H54 (cell line): ENCODE measurements at regions not wholly inside any gene's neighbourhood (a gene's known extent, or its start where the extent isn't known, plus 50 kb on each side); places are given as distances from the start of the nearest gene placed in this dataset.

ENCODE experiments used
- DNase-seq: peaks from one replicate; pipeline ENCODE4 v3.0.0; 2011; ENCODE audit warnings: low spot score, mixed read lengths; ENCODE audit not compliant: insufficient read length
- FAIRE-seq: peaks from 3 replicates; lab custom pipeline; 2011; peaks lifted over from hg19 to GRCh38; lab: Jason Lieb, UNC
- POLR2A ChIP-seq: IDR thresholded peaks from 2 replicates; pipeline ENCODE4 v1.6.1; 2011; ENCODE audit warnings: low read depth, mild to moderate bottlenecking, low read length

DNA sequence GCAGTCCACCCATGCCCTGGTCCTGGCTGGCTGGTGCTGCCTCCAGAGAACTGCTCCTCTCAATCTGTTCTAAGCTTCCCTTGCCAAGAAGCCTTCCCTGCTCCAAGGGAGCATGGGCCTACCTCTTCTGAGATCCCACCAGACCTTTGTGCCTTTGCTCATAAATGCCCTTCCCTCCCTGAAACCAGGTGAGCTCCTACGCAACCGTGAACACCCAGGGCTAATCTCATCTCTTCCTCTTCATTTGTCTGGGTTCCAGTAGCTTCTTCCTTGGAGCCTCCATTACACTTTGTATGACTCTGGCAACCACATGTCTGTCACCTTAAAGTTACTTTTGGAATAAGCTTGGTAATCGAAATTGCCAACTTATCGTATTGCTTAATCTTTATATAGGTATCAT lies 270.6 kb downstream of the PBX3 start:
- no peak for FAIRE-seq
- no peak for TF ChIP-seq POLR2A
- no peak for DNase-seq

DNA sequence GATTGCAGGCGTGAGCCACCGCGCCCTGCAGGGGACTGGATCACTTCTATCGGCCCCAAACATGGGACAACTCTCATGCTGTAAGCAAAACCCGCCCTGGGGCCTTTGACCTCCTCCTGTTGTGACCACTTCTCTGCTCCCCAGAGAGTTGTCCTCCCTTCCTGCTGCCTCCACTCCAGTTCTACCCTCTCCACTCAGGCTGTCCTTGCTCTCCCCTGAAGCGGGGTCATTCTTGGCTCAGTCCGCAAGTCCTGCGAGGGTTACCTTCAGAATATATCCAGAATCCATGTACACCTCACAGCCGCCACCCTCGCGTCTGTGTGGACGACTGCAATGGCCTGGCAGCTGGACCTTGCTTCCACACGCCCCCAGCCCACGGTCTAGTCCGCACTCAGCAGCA lies 273.7 kb downstream of the PBX3 start:
- FAIRE-seq (no peak), DNase-seq (no peak)
- no peak for TF ChIP-seq POLR2A

DNA sequence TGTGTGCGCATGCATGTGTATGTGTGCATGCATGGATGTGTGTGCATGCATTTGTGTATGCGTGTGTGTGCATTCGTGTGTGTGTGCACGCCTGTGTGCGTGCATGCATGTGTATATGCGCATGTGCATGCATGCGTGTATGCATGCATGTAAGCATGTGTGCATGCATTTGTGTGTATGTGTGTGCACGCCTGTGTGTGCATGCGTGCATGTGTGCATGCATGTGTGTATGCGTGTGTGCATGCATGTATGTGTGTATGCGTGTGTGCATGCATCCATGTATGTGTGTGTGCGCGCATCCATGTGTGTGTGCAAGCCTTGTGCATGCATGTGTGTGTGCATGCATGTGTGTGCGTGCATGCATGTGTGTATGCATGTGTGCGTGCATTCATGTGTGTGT lies 276.8 kb downstream of the PBX3 start:
- no peak for FAIRE-seq
- no peak for TF ChIP-seq POLR2A

DNA sequence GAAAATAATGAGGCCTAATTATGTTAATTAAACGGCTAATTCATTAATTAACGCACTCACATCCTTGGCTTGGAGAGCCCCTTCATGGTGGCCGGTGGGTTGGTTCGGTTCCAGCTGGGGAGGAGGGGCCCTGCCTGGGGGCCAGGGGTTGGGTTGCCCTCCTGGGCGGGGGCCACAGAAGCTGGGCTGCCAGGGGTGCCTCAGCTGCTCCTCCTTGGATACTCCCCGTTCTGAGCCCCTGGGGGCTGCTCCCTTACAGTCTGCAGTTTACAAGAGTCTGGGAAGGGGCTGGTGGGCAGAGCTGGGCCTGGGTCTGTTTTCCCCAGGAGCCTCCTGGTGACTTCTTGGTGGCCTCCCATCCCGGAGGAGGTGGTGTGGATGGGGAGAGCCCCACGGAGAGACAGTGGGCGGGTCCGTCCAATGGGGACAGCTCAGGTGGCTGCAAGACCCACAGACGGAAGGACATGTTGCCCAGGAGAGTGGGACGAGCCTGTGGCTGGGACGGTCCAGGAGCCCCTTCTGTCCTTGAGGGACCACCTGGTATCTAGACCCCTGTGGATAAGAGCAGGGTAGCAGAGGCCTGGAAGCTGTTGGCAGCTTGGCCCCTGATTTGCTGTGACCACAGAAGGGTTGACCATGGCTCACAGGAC lies 277.5 kb downstream of the PBX3 start:
- no peak for TF ChIP-seq POLR2A
- FAIRE-seq (no peak), DNase-seq (no peak)

More for the DNA sequence above, 276.8 kb downstream of the PBX3 start:
- no peak for DNase-seq

DNA sequence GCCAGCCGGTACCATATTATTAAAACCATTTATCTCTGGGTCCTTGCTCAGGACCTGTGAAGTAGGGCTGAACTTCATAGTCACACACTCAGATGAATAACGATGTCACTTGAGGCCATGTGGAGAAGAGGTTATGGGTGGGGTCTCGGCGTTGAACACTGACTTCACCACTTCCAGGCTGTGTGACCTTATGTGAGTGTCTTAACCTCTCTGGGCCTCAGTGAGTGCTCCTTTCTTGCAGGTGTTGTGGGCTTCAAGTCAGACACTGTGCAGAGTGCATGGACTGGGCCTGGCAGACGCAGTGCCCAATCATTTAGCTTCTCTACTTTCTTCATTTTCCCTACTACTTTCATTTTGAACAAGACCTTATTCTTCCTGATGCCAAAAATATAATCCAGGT lies 278.8 kb downstream of the PBX3 start:
- FAIRE-seq, result no peak
- no peak for TF ChIP-seq POLR2A

DNA sequence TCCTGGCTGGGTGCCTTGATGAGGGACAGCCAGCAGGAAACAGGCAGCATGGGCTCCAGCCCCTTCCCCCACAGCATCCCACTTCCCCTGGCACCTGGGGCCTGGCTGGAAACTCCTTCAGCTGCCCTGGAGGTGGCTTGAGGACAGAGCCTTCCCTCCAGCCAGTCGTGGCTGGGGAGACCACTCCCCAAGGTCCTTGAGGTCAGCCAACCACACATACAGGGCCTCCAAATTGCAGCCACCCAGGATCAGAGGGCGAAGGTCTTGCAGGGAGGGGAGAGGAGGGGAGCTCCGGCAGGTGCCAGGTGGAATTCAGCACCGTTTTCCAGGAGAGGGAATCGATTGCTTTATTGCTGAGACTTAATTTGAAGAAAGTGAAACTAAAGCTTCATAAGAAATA lies 280.4 kb downstream of the PBX3 start:
- DNase-seq (no peak), FAIRE-seq (no peak)
- TF ChIP-seq POLR2A, result no peak

More for the DNA sequence above, 278.8 kb downstream of the PBX3 start:
- DNase-seq, result no peak

DNA sequence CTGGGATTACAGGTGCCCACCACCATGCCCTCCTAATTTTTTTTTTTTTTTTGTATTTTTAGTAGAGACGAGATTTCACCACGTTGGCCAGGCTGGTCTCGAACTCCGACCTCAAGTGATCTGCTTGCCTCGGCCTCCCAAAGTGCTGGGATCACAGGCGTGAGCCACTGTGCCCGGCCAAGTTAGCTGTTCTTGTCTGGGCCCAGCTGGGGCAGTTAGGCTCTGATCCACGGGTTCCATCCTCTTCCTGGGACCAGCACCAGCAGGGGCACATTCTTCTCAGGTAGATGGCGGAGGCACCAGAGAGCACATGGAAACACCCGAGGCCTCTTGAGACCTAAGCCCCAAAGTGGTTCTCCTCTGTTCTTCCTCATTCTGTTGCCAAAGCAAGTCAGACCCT lies 281.6 kb downstream of the PBX3 start:
- FAIRE-seq (no peak), DNase-seq (no peak)
- no peak for TF ChIP-seq POLR2A

DNA sequence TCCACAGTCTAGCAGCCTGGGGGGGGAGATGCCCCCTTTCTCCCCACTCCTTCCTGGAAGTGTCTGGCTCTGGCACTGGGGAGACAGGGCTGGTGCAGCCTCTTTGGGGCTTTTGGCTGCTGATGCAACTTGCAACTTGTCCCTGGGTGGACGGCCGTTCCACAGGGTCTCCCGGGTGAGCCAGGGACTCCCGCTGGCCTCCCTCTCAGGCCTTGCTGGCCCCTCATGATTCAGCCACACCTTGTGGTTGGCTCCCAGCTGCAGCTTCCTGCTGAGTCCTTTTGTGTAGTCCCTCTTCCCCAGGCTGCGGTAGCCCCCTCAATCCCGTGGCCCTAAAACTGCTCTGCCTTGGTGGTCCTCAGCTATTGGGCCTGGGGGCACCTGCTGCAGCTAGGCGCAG lies 283.5 kb downstream of the PBX3 start:
- no peak for TF ChIP-seq POLR2A
- FAIRE-seq, result no peak
- no peak for DNase-seq

DNA sequence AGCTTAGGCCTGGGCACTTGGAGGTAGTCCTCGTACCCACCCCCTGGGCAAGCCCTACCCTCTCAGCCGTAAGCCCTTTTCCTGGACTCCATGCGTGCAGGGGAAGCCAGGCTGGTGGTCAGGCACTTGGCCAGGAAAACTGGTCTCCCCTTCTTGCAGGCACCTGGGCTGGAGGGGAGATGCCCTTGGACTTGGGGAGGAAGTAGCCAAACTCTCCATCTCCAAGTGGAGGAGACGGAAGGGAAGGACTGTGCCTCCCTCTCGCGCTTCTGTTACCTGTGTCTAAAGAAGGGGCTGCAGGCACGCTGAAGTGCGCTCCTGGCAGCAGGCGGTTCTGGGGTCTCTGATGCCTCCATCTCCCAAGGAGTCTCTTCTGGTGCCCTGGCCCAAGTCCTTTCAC lies 283.9 kb downstream of the PBX3 start:
- DNase-seq (no peak), FAIRE-seq (no peak)
- no peak for TF ChIP-seq POLR2A

DNA sequence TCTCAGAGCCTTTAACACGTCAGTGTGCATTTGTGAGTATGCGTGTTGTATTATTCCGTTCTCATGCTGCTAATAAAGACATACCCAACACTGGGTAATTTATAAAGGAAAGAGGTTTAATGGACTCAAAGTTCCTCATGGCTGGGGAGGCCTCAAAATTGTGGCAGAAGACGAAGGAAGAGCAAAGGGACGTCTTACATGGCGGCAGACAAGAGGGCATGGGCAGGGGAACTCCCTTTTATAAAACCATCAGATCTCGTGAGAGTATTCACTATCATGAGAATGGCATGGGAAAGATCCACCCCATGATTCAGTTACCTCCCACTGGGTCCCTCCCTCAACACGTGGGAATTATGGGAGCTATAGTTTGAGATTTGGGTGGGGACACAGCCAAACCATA lies 285.0 kb downstream of the PBX3 start:
- FAIRE-seq, result no peak
- DNase-seq, result no peak
- TF ChIP-seq POLR2A, result no peak

DNA sequence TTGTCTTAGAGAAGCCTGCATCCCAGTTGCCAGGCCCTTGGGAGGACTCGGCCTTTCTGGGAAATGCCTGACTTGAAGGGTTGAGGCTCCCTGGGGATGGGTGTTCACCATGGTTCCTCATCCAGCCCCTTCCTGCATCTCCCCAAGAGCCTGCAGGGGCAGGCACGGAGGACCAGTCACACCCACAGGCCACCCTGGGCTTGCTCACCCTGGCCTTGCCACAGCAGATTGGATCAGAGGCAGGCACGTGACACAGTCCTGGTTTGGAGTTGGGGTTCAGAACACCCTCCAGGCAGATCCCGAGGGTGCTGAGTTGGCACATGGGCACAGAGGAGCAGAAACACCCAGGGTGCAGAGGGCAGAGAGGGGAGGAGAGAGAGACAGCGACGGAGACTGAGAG lies 286.1 kb downstream of the PBX3 start:
- DNase-seq, result no peak
- TF ChIP-seq POLR2A, result no peak
- no peak for FAIRE-seq

DNA sequence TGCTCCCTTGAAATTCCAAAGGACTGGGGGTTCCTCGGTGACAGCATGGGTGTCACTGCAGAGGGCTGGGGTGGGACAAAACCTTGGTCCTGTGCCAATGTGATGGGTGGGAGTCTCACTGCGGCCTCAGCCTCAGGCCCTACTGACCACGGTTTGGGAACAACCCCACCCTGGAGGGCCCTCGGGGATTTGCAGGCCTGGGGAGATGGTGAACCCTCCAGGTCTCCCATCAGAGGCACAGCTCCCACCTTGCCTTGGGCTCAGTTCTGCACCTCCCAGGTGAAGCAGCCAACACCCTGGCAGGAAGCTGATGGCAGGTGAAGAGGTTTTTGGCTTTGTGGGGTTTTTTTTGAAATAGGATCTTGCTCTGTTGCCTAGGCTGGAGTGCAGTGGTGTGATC lies 286.8 kb downstream of the PBX3 start:
- TF ChIP-seq POLR2A, result no peak
- DNase-seq, result no peak
- FAIRE-seq, result no peak

DNA sequence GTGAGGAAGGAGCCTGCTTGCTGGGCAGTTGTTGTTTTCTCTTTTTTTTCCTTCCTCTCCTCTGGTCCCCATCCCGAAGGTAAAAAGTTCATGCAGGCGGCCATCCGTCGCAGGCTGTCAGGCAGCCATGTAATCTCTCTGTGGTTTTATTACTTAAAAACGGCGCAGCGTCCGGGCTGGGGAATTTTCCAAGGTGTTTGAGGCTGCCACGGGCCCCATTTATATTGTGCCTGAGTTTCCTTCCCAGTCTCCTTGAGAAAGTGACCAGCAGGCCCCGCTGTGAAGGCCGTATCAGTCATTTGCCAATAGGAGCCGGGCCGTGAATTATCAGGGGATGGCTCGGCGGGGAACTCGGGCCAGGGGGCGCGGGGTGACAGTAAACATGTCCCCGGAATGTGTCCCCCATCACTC lies 289.7 kb downstream of the PBX3 start:
- DNase-seq (no peak), FAIRE-seq (no peak)
- TF ChIP-seq POLR2A, result no peak

DNA sequence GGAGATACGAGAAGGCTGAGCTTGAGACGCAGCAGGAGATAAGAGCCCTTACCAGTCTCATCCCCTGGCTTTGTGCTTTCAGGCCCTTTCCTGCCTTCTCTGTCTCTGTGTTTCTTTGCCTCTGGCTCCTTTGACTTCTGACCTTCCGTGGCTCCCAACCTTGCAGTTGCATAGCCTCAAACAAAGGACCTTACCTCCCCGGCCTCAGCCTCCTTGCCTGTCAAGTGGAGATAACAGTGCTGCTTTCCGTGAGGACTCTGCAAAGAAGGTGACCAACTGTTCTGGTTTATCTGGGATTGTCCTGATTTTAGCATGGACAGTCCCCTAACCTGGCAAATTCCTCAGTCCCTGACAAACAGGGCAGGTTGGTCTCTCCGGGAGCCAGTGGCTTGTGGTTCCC lies 287.8 kb upstream of the MVB12B start:
- TF ChIP-seq POLR2A, result no peak
- DNase-seq (no peak), FAIRE-seq (no peak)

DNA sequence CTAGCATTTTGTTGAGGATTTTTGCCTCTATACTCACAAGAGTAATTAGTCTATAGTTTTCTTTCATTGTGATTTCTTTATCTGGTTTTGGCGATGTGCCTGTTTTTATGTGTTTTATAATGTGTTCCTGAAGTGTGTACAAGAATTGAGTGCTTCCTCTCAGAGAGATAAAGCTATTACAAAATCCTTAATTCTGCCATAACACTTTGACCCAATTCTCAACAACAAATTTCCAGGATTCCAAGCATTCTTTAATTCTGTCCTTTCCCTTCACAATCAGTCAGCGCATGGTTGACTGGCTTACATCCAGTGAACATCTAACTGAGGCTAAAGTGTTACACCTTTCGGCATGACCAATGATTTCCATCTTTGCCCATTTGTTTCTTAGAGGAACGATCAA lies 282.9 kb upstream of the MVB12B start:
- TF ChIP-seq POLR2A, result no peak
- DNase-seq (no peak), FAIRE-seq (no peak)
